ENCODE measurements at regions not wholly inside any gene's neighbourhood (a gene's known extent, or its start where the extent isn't known, plus 50 kb on each side); places are given as distances from the start of the nearest gene placed in this dataset.

DNA sequence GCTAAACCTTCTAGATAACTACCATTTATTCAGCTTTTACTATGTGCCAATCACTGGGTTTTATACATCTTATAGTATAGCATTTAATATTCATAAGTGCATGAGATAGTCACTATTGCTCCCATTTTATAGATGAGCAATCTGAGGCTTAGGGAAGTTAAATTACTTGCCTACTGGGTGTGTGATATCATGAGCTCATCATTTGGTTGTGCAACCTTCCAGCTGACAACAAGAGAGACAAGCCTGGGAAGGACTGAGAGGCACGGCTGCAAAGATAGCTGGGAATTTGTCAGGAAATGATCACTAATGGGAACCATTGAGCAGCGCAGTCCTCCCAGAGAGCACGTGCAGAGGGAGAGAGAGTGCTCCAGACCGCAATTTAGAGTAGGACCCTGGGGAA is 481.6 kb upstream of the KIF2A start:
- H3K27me3 ChIP-seq (ENCODE audit: insufficient read depth, insufficient read length), result no peaks in the 10 kb centered on the region

DNA sequence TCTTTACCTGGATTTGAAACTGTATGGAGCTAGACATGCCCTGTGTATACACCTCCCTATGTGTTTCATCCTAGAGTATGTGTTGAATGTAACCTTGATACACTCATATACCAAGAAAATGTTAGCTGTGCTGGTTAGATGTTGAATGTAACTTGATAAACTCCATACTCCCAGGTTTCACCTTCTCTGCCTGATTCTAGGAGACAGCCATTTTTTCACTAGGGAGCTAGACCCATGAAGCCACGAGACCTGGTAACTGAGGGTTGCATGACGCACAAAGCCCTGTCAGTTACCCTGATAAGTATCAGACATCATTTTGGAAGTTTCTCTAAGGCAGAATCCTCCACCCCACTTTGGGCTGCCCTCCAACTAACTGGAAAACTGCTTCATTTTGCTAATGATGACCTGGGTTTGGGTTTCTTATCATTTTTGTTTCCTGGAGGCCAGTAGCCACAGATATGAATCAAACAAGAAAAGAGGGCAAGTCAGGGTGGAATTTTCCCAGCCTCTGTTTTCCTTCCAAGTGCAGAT is 478.5 kb upstream of the KIF2A start:
- no peak for DNase-seq (ENCODE audit: low read depth, low spot score)
- Histone ChIP-seq H3K9ac (ENCODE audit: insufficient read length, low read depth) (no peak overlapping the region), H3K4me1 (ENCODE audit: insufficient read depth, insufficient read length) (no peaks in the 10 kb centered on the region), H3K27me3 (ENCODE audit: insufficient read depth, insufficient read length) (no peaks in the 10 kb centered on the region), H3K9me3 (ENCODE audit: insufficient read depth, low read length) (no peaks in the 10 kb centered on the region), H3K4me3 (ENCODE audit: insufficient read length, low read depth) (no peak overlapping the region), H3K36me3 (ENCODE audit: insufficient read depth, insufficient read length, low read length) (no peaks in the 10 kb centered on the region)
- TF ChIP-seq ZNF274 (IDR thresholded peaks at IDR 0.05; ENCODE audit: low read depth, low read length) (no peak), SUZ12 (IDR thresholded peaks at IDR 0.05; ENCODE audit: extremely low read depth, insufficient read depth, insufficient read length) (no peak), YY1 (IDR thresholded peaks at IDR 0.05; ENCODE audit: insufficient read depth, insufficient read length) (no peak)

More for the DNA sequence above, 481.6 kb upstream of the KIF2A start:
- TF ChIP-seq SUZ12 (IDR thresholded peaks at IDR 0.05; ENCODE audit: extremely low read depth, insufficient read depth, insufficient read length), result no peak
- TF ChIP-seq YY1 (IDR thresholded peaks at IDR 0.05; ENCODE audit: insufficient read depth, insufficient read length), result no peak
- TF ChIP-seq ZNF274 (IDR thresholded peaks at IDR 0.05; ENCODE audit: low read depth, low read length), result no peak
- DNase-seq (ENCODE audit: low read depth, low spot score), result no peak
- Histone ChIP-seq H3K9ac (ENCODE audit: insufficient read length, low read depth) (no peak overlapping the region), H3K36me3 (ENCODE audit: insufficient read depth, insufficient read length, low read length) (no peaks in the 10 kb centered on the region), H3K4me3 (ENCODE audit: insufficient read length, low read depth) (no peak overlapping the region), H3K9me3 (ENCODE audit: insufficient read depth, low read length) (no peaks in the 10 kb centered on the region), H3K4me1 (ENCODE audit: insufficient read depth, insufficient read length) (no peaks in the 10 kb centered on the region)

DNA sequence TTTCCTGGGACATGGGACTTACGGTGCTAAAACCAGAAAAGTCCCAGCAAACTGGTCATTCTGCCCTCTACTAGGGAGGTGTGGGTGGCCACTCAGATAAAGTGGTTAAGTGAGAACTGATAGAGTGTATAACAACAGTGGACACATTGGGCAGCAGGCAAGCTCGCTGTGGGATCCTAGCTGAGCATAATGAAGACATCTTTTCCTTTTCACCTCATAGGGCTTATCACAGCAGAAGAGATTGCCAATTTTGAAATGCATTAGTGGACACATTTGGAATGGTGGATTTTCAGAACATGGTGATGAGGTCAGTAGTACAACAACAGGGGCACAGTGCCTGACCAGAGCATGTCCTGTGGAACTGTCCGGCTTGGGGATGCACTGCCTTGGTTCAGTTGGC is 477.1 kb upstream of the KIF2A start:
- no peak overlapping the region for H3K4me3 ChIP-seq (ENCODE audit: insufficient read length, low read depth)

DNA sequence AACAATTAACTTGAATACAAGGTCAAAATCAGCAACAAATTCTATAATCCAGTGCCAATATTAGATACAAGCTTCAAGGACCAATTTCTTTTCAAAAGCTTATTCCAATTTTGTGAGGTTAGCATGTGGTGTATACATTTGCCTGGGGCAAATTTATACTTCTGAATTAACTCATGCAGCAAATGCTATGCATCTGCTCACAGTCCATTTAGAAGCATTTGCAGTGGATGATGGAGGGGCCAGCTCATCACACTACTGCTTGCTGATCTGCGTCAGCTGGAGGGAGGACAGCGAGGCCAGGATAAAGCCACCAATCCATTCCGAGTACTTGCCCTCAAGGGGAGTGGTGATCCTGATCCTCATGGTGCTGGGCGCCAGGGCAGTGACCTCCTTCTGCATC is 474.3 kb upstream of the KIF2A start:
- Histone ChIP-seq H3K27me3 (ENCODE audit: insufficient read depth, insufficient read length) (no peaks in the 10 kb centered on the region), H3K4me3 (ENCODE audit: insufficient read length, low read depth) (no peak overlapping the region), H3K9ac (ENCODE audit: insufficient read length, low read depth) (no peak overlapping the region), H3K9me3 (ENCODE audit: insufficient read depth, low read length) (no peaks in the 10 kb centered on the region), H3K4me1 (ENCODE audit: insufficient read depth, insufficient read length) (no peaks in the 10 kb centered on the region), H3K36me3 (ENCODE audit: insufficient read depth, insufficient read length, low read length) (no peaks in the 10 kb centered on the region)
- TF ChIP-seq YY1 (IDR thresholded peaks at IDR 0.05; ENCODE audit: insufficient read depth, insufficient read length), result no peak
- no peak for TF ChIP-seq SUZ12 (IDR thresholded peaks at IDR 0.05; ENCODE audit: extremely low read depth, insufficient read depth, insufficient read length)
- TF ChIP-seq ZNF274 (IDR thresholded peaks at IDR 0.05; ENCODE audit: low read depth, low read length), result no peak
- no peak for DNase-seq (ENCODE audit: low read depth, low spot score)

More for the DNA sequence above, 477.1 kb upstream of the KIF2A start:
- TF ChIP-seq YY1 (IDR thresholded peaks at IDR 0.05; ENCODE audit: insufficient read depth, insufficient read length) (no peak), SUZ12 (IDR thresholded peaks at IDR 0.05; ENCODE audit: extremely low read depth, insufficient read depth, insufficient read length) (no peak), ZNF274 (IDR thresholded peaks at IDR 0.05; ENCODE audit: low read depth, low read length) (no peak)
- Histone ChIP-seq H3K4me1 (ENCODE audit: insufficient read depth, insufficient read length) (no peaks in the 10 kb centered on the region), H3K9ac (ENCODE audit: insufficient read length, low read depth) (no peak overlapping the region), H3K36me3 (ENCODE audit: insufficient read depth, insufficient read length, low read length) (no peaks in the 10 kb centered on the region), H3K27me3 (ENCODE audit: insufficient read depth, insufficient read length) (no peaks in the 10 kb centered on the region), H3K9me3 (ENCODE audit: insufficient read depth, low read length) (no peaks in the 10 kb centered on the region)
- no peak for DNase-seq (ENCODE audit: low read depth, low spot score)

DNA sequence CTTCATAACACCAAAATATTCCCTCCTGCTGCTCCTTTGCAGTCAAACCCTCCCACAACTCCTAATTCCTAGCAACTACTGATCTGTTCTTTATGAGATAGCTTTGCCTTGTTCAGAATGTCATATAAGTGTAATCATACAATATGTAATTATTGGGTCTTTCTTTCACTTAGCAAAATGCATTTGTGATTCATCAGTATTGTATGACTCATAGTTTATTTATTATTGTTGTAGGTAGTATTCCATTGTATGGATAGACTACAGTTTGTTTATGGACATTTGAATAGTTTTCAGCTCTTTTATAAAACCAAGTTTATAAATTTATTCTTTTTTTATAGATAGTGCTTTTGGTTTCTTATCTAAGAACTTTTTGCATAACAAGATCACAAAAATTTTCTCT is 468.2 kb upstream of the KIF2A start:
- Histone ChIP-seq H3K4me1 (ENCODE audit: insufficient read depth, insufficient read length) (no peaks in the 10 kb centered on the region), H3K36me3 (ENCODE audit: insufficient read depth, insufficient read length, low read length) (no peaks in the 10 kb centered on the region), H3K4me3 (ENCODE audit: insufficient read length, low read depth) (no peak overlapping the region), H3K9me3 (ENCODE audit: insufficient read depth, low read length) (no peaks in the 10 kb centered on the region), H3K27me3 (ENCODE audit: insufficient read depth, insufficient read length) (no peaks in the 10 kb centered on the region), H3K9ac (ENCODE audit: insufficient read length, low read depth) (no peak overlapping the region)
- TF ChIP-seq SUZ12 (IDR thresholded peaks at IDR 0.05; ENCODE audit: extremely low read depth, insufficient read depth, insufficient read length) (no peak), ZNF274 (IDR thresholded peaks at IDR 0.05; ENCODE audit: low read depth, low read length) (no peak), YY1 (IDR thresholded peaks at IDR 0.05; ENCODE audit: insufficient read depth, insufficient read length) (no peak)
- no peak for DNase-seq (ENCODE audit: low read depth, low spot score)

DNA sequence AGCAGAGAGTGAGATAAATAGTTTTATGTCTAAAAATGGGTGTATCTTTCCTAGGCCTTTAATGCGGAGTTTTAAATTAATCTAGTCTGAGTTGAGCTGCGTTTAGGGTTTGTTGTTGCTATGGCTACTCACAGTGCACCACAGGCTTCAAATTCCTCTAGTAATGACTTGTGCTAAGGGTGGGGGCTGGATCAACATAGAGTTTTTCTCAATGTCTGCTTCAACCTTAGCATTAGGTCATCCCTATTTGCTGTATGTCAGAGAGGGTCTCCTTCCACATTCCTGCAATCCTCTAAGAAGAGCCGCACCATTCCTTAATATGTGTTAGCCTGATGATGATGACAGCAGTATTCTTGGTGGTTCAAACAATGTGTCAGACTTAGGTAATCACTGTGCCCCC is 465.6 kb upstream of the KIF2A start:
- TF ChIP-seq ZNF274 (IDR thresholded peaks at IDR 0.05; ENCODE audit: low read depth, low read length), result no peak
- Histone ChIP-seq H3K9me3 (ENCODE audit: insufficient read depth, low read length) (no peaks in the 10 kb centered on the region), H3K9ac (ENCODE audit: insufficient read length, low read depth) (no peak overlapping the region), H3K36me3 (ENCODE audit: insufficient read depth, insufficient read length, low read length) (no peaks in the 10 kb centered on the region), H3K4me1 (ENCODE audit: insufficient read depth, insufficient read length) (no peaks in the 10 kb centered on the region), H3K27me3 (ENCODE audit: insufficient read depth, insufficient read length) (no peaks in the 10 kb centered on the region), H3K4me3 (ENCODE audit: insufficient read length, low read depth) (no peak overlapping the region)
- DNase-seq (ENCODE audit: low read depth, low spot score), result peak; percentile 32

DNA sequence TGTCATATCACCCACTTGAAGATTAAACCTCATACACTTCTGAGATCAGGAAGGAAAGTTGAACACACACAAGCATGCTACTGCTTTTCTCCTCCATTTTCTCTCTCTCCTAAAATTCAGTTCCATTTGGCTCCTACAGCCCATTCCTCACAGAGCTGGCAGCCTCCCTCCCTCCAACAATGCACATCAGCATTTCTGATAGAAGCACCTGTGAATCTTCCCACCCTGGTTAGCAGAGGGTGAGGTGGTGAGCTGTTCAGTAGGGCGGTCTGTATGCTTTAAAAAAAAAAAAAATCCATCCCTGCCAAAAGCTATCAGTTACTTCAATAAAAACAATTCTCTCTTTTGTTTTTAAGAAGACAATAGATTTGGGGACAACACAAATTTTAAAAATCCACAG is 463.2 kb upstream of the KIF2A start:
- no peaks in the 10 kb centered on the region for H3K4me1 ChIP-seq (ENCODE audit: insufficient read depth, insufficient read length)
- H3K9me3 ChIP-seq (ENCODE audit: insufficient read depth, low read length), result no peaks in the 10 kb centered on the region
- DNase-seq (ENCODE audit: low read depth, low spot score), result no peak
- no peak overlapping the region for H3K9ac ChIP-seq (ENCODE audit: insufficient read length, low read depth)
- no peaks in the 10 kb centered on the region for H3K27me3 ChIP-seq (ENCODE audit: insufficient read depth, insufficient read length)
- TF ChIP-seq SUZ12 (IDR thresholded peaks at IDR 0.05; ENCODE audit: extremely low read depth, insufficient read depth, insufficient read length), result no peak
- TF ChIP-seq ZNF274 (IDR thresholded peaks at IDR 0.05; ENCODE audit: low read depth, low read length), result no peak
- no peak for TF ChIP-seq YY1 (IDR thresholded peaks at IDR 0.05; ENCODE audit: insufficient read depth, insufficient read length)
- H3K36me3 ChIP-seq (ENCODE audit: insufficient read depth, insufficient read length, low read length), result no peaks in the 10 kb centered on the region
- H3K4me3 ChIP-seq (ENCODE audit: insufficient read length, low read depth), result no peak overlapping the region

DNA sequence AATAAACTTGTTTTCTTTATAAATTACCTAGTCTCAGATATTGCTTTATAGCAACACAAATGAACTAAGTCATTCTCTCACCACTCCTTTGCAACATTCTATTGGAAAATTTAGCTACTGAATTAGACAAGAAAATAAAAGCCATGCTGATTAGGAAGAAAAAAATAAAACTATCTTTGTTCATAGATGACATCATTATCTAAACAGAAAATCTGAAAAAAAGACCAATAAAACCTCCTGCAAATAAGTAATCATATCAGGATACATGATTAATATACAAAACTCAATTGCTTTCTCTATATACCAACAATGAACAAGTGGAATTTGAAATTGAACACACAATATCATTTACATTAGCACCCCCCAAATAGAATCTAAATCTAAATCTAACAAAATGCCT is 455.3 kb upstream of the KIF2A start:
- no peaks in the 10 kb centered on the region for H3K9me3 ChIP-seq (ENCODE audit: insufficient read depth, low read length)
- H3K36me3 ChIP-seq (ENCODE audit: insufficient read depth, insufficient read length, low read length), result no peaks in the 10 kb centered on the region
- no peak for TF ChIP-seq ZNF274 (IDR thresholded peaks at IDR 0.05; ENCODE audit: low read depth, low read length)
- TF ChIP-seq SUZ12 (IDR thresholded peaks at IDR 0.05; ENCODE audit: extremely low read depth, insufficient read depth, insufficient read length), result no peak
- no peak for DNase-seq (ENCODE audit: low read depth, low spot score)
- no peaks in the 10 kb centered on the region for H3K4me1 ChIP-seq (ENCODE audit: insufficient read depth, insufficient read length)
- H3K9ac ChIP-seq (ENCODE audit: insufficient read length, low read depth), result no peak overlapping the region
- H3K4me3 ChIP-seq (ENCODE audit: insufficient read length, low read depth), result no peak overlapping the region
- H3K27me3 ChIP-seq (ENCODE audit: insufficient read depth, insufficient read length), result no peaks in the 10 kb centered on the region

Measured in NT2/D1 (cell line).